H1 (cell line): ENCODE measurements at regions not wholly inside any gene's neighbourhood (a gene's known extent, or its start where the extent isn't known, plus 50 kb on each side); places are given as distances from the start of the nearest gene placed in this dataset.

Source experiments
- CTCF ChIA-PET: fragments of 300-600 bp; sonication (Branson Sonifier 250); formaldehyde crosslinking; loops from one replicate; lab custom pipeline; 2021; ENCODE audit not compliant: partially characterized antibody; lab: Charles Lee
- POLR2A ChIA-PET: fragments of 300-600 bp; sonication (Branson Sonifier 250); formaldehyde crosslinking; loops from one replicate; lab custom pipeline; 2021; ENCODE audit warnings: inconsistent platforms; ENCODE audit not compliant: partially characterized antibody; lab: Charles Lee
- DNase-seq, 2 experiments: peaks; one replicate each; pipeline versions ENCODE4 v3.0.0 to v3.0.0-alpha.2; 2010 to 2022; ENCODE audit warnings: low spot score in 2 of 2, low read depth in 1 of 2, mixed read lengths in 1 of 2
- FAIRE-seq: peaks from 2 replicates; lab custom pipeline; 2011; peaks lifted over from hg19 to GRCh38; lab: Jason Lieb, UNC
- H2AFZ ChIP-seq: 2 replicates; pipeline ENCODE4 v1.8.1; 2012; ENCODE audit warnings: low read length, inconsistent platforms
- H2AK5ac ChIP-seq: 2 replicates; pipeline ENCODE4 v1.6.1; 2013; ENCODE audit warnings: low read depth, low read length
- H2BK120ac ChIP-seq: replicated peaks from 2 replicates; pipeline ENCODE3; 2013; ENCODE audit warnings: low read depth, low read length, inconsistent platforms
- H2BK12ac ChIP-seq: 2 replicates; pipeline ENCODE4 v1.6.1; 2013; ENCODE audit warnings: low read depth, low read length
- H2BK15ac ChIP-seq: 2 replicates; pipeline ENCODE4 v1.6.1; 2013; ENCODE audit warnings: low read length
- H2BK20ac ChIP-seq: 2 replicates; pipeline ENCODE4 v1.6.1; 2013; ENCODE audit warnings: low read length
- H2BK5ac ChIP-seq: 2 replicates; pipeline ENCODE4 v1.6.1; 2013; ENCODE audit warnings: low read depth, low read length
- H3K14ac ChIP-seq: 2 replicates; pipeline ENCODE4 v1.6.1; 2013; ENCODE audit warnings: inconsistent platforms; ENCODE audit not compliant: insufficient read length
- H3K18ac ChIP-seq: 2 replicates; pipeline ENCODE4 v1.6.1; 2013; ENCODE audit warnings: low read length; ENCODE audit errors: extremely low read depth
- H3K23ac ChIP-seq: 2 replicates; pipeline ENCODE4 v1.6.1; 2013; ENCODE audit warnings: inconsistent platforms; ENCODE audit not compliant: insufficient read length
- H3K23me2 ChIP-seq: 2 replicates; pipeline ENCODE4 v1.6.1; 2013; ENCODE audit warnings: low read depth, low read length
- H3K27ac ChIP-seq: 2 replicates; pipeline ENCODE4 v1.6.1; 2011; ENCODE audit warnings: low read depth, low read length, inconsistent platforms
- H3K27me3 ChIP-seq, 4 experiments: replicated peaks in 1 of 4; 1 replicate in 1 of 4; 2 replicates in 3 of 4; pipeline versions ENCODE4 v1.6.1 to v1.8.1; 2011 to 2013; ENCODE audit warnings: low read length in 3 of 4, mild to moderate bottlenecking in 3 of 4, inconsistent platforms in 2 of 4, mixed read lengths in 2 of 4, moderate library complexity in 1 of 4; ENCODE audit not compliant: control insufficient read depth in 3 of 4, insufficient read depth in 3 of 4; ENCODE audit errors: extremely low read depth in 1 of 4
- H3K36me3 ChIP-seq, 4 experiments: 2 replicates each; pipeline versions ENCODE4 v1.6.1 to v1.8.1; 2011 to 2013; ENCODE audit warnings: mild to moderate bottlenecking in 4 of 4, low read length in 3 of 4, moderate library complexity in 2 of 4, control low read depth in 1 of 4, inconsistent platforms in 1 of 4; ENCODE audit not compliant: insufficient read depth in 4 of 4, control insufficient read depth in 2 of 4
- H3K4ac ChIP-seq: replicated peaks from 2 replicates; pipeline ENCODE3; 2013; ENCODE audit warnings: low read length, low read depth, mixed read lengths, inconsistent platforms; ENCODE audit not compliant: insufficient read length
- H3K4me1 ChIP-seq, 4 experiments: replicated peaks in 1 of 4; 1 replicate in 1 of 4; 2 replicates in 3 of 4; pipeline versions ENCODE4 v1.6.1 to v1.8.1; 2011 to 2013; ENCODE audit warnings: low read length in 3 of 4, inconsistent platforms in 2 of 4, mixed read lengths in 1 of 4; ENCODE audit not compliant: insufficient read depth in 4 of 4, control insufficient read depth in 3 of 4
- H3K4me2 ChIP-seq, 2 experiments: 2 replicates each; pipeline versions ENCODE4 v1.6.1 to v1.8.1; 2011 to 2013; ENCODE audit warnings: low read depth in 2 of 2, low read length in 2 of 2, control low read depth in 1 of 2, inconsistent platforms in 1 of 2, mild to moderate bottlenecking in 1 of 2; ENCODE audit not compliant: insufficient read depth in 1 of 2
- H3K4me3 ChIP-seq, 4 experiments: fragments of 200-600, 300-600 bp in 1 of 4; sonication (generic), shearing (Covaris generic), sonication (Bioruptor Twin) in 1 of 4; 2 replicates each; pipeline versions ENCODE4 v1.5.1 to v1.8.1; 2011 to 2016; ENCODE audit warnings: low read length in 4 of 4, low read depth in 3 of 4, control low read depth in 2 of 4, inconsistent platforms in 2 of 4, mild to moderate bottlenecking in 2 of 4, mixed read lengths in 1 of 4, moderate library complexity in 1 of 4; ENCODE audit not compliant: insufficient read depth in 2 of 4; ENCODE audit errors: extremely low read depth in 1 of 4
- H3K56ac ChIP-seq: replicated peaks from 2 replicates; pipeline ENCODE3; 2013; ENCODE audit warnings: low read depth, mild to moderate bottlenecking, mixed read lengths, low read length, inconsistent platforms; ENCODE audit not compliant: insufficient read length
- H3K79me1 ChIP-seq: 2 replicates; pipeline ENCODE4 v1.6.1; 2013; ENCODE audit warnings: low read depth, low read length, control low read depth
- H3K79me2 ChIP-seq, 2 experiments: 2 replicates each; pipeline versions ENCODE4 v1.6.1 to v1.8.1; 2012 to 2013; ENCODE audit warnings: low read length in 2 of 2, mild to moderate bottlenecking in 2 of 2, inconsistent platforms in 1 of 2; ENCODE audit not compliant: insufficient read depth in 2 of 2, control insufficient read depth in 1 of 2
- H3K9ac ChIP-seq, 4 experiments: replicated peaks in 1 of 4; 1 replicate in 1 of 4; 2 replicates in 3 of 4; pipeline versions ENCODE4 v1.6.1 to v1.8.1; 2011 to 2013; ENCODE audit warnings: low read depth in 3 of 4, low read length in 3 of 4, control low read depth in 2 of 4, mild to moderate bottlenecking in 2 of 4, moderate library complexity in 2 of 4, inconsistent platforms in 1 of 4; ENCODE audit errors: extremely low read depth in 1 of 4
- H3K9me3 ChIP-seq, 2 experiments: 2 replicates each; pipeline versions ENCODE4 v1.6.1 to v1.8.1; 2012 to 2013; ENCODE audit warnings: mild to moderate bottlenecking in 2 of 2, moderate library complexity in 2 of 2, control low read depth in 1 of 2, inconsistent platforms in 1 of 2, low read depth in 1 of 2, low read length in 1 of 2, mixed read lengths in 1 of 2; ENCODE audit not compliant: insufficient read depth in 2 of 2
- H4K20me1 ChIP-seq, 2 experiments: replicated peaks in 1 of 2; 2 replicates each; pipeline versions ENCODE3 to v1.8.1; 2011 to 2013; ENCODE audit warnings: inconsistent platforms in 2 of 2, low read length in 2 of 2, mild to moderate bottlenecking in 1 of 2; ENCODE audit not compliant: insufficient read depth in 2 of 2, control insufficient read depth in 1 of 2
- H4K5ac ChIP-seq: 2 replicates; pipeline ENCODE4 v1.6.1; 2013; ENCODE audit warnings: low read length, low read depth, mixed read lengths, inconsistent platforms; ENCODE audit not compliant: insufficient read length
- H4K8ac ChIP-seq: 2 replicates; pipeline ENCODE4 v1.8.0; 2013; ENCODE audit warnings: mild to moderate bottlenecking, moderate library complexity, low read length, inconsistent platforms; ENCODE audit not compliant: insufficient read depth; ENCODE audit errors: extremely low read depth
- H4K91ac ChIP-seq: replicated peaks from 2 replicates; pipeline ENCODE3; 2013; ENCODE audit warnings: low read length, mixed read lengths, inconsistent platforms; ENCODE audit not compliant: insufficient read length
- EGR1 ChIP-seq: IDR thresholded peaks from 2 replicates; pipeline ENCODE4 v1.6.1; 2011; ENCODE audit warnings: low read depth, low read length, borderline replicate concordance
- FOSL1 ChIP-seq: IDR thresholded peaks from 2 replicates; pipeline ENCODE4 v1.6.1; 2011; ENCODE audit warnings: mild to moderate bottlenecking, low read depth, low read length, moderate library complexity; ENCODE audit not compliant: insufficient read depth
- GABPA ChIP-seq: IDR thresholded peaks from 2 replicates; pipeline ENCODE4 v1.6.1; 2011; ENCODE audit warnings: mild to moderate bottlenecking, low read length, moderate library complexity, borderline replicate concordance; ENCODE audit not compliant: insufficient read depth
- JUN ChIP-seq: IDR thresholded peaks from 2 replicates; pipeline ENCODE4 v1.6.1; 2011; ENCODE audit warnings: low read depth, mild to moderate bottlenecking, improper control_type of control experiment, low read length
- MAFK ChIP-seq: IDR thresholded peaks from 2 replicates; pipeline ENCODE4 v1.6.1; 2012; ENCODE audit warnings: low read depth, mild to moderate bottlenecking, improper control_type of control experiment, low read length
- POLR2AphosphoS5 ChIP-seq: IDR thresholded peaks from 2 replicates; pipeline ENCODE4 v1.6.1; 2011; ENCODE audit warnings: low read depth, low read length
- RAD21 ChIP-seq, 2 experiments: IDR thresholded peaks in 1 of 2; conservative IDR thresholded peaks in 1 of 2; 2 replicates each; pipeline ENCODE4 v1.6.1; 2011; ENCODE audit warnings: low read depth in 2 of 2, low read length in 2 of 2, improper control_type of control experiment in 1 of 2, inconsistent platforms in 1 of 2, mild to moderate bottlenecking in 1 of 2, moderate library complexity in 1 of 2
- RXRA ChIP-seq: IDR thresholded peaks from 2 replicates; pipeline ENCODE4 v1.6.1; 2011; ENCODE audit warnings: low read depth, mild to moderate bottlenecking, low read length, moderate library complexity; ENCODE audit not compliant: insufficient read depth
- TAF1 ChIP-seq: IDR thresholded peaks from 2 replicates; pipeline ENCODE4 v1.6.1; 2011; ENCODE audit warnings: mild to moderate bottlenecking, low read depth, low read length
- ZNF274 ChIP-seq: IDR thresholded peaks from 2 replicates; pipeline ENCODE4 v1.7.0; 2012; ENCODE audit warnings: low read length, borderline replicate concordance; ENCODE audit errors: extremely low read depth
- WGBS, 2 experiments: shearing (Covaris generic) in 1 of 2; methylation state at CpG; one replicate each; pipeline versions ENCODE4 v1.1.6 to v1.1.7; 2013 to 2015; ENCODE audit warnings: low lambda C conversion rate in 2 of 2, mixed read lengths in 2 of 2, inconsistent platforms in 1 of 2, low coverage in 1 of 2, missing lambda C conversion rate in 1 of 2; ENCODE audit not compliant: insufficient replicate concordance in 2 of 2, insufficient coverage in 1 of 2, insufficient read length in 1 of 2; ENCODE audit errors: extremely low coverage in 1 of 2, missing lambda C conversion rate in 1 of 2; 5-methylcytosine and 5-hydroxymethylcytosine counted together
- TF ChIP-seq, protein P1 (sequence below), 3 experiments: IDR thresholded peaks; 1 replicate in 2 of 3; 2 replicates in 1 of 3; pipeline versions ENCODE4 v1.5.1 to v1.6.1; 2011; ENCODE audit warnings: low read length in 3 of 3, mild to moderate bottlenecking in 3 of 3, inconsistent platforms in 2 of 3, low read depth in 1 of 3, moderate library complexity in 1 of 3; ENCODE audit not compliant: insufficient read depth in 1 of 3; ENCODE audit errors: control extremely low read depth in 1 of 3
- TF ChIP-seq, protein P2 (sequence below): IDR thresholded peaks from 2 replicates; pipeline ENCODE4 v1.6.1; 2012; ENCODE audit warnings: inconsistent platforms

DNA sequence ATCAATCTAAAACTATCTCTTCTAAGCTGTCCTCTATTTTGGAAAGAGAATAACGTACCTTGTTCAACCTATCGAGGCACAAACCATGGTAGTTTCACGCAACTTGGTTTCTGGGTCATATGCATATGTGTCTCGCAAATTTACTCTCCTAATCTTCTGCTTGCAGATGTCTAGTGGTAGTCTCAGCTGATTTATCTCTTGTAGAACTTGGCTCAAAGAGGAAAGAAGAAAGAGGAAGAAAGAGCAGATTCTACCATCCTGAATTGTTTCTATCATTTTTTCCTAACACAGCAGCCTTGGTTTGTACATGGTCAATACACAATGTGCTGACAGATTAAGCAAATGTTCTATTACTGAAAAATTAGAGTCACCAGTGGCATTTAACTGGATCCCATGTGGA, 282.3 kb downstream of the SPRY2 start:
- no peaks in the 10 kb centered on the region for H3K36me3 ChIP-seq
- FAIRE-seq = no peak
- no peak overlapping the region for H3K18ac ChIP-seq
- no peak overlapping the region for H2BK5ac ChIP-seq
- H3K9me3 ChIP-seq = no peaks in the 10 kb centered on the region
- H3K23ac ChIP-seq = no peak overlapping the region
- no peak overlapping the region for H3K4me3 ChIP-seq
- no peaks in the 10 kb centered on the region for H3K4me1 ChIP-seq
- H2BK12ac ChIP-seq = no peak overlapping the region
- H3K27ac ChIP-seq = no peak overlapping the region
- H3K79me2 ChIP-seq = no peaks in the 10 kb centered on the region
- no peak overlapping the region for H3K4me2 ChIP-seq
- H2AFZ ChIP-seq = 0 out of 2 replicates have a peak overlapping the region, but pooled peaks have one; percentile 20
- no peak overlapping the region for H3K4ac ChIP-seq
- DNase-seq = no peak
- no peaks in the 10 kb centered on the region for H3K23me2 ChIP-seq
- POLR2A ChIA-PET = no interaction called here
- H3K14ac ChIP-seq = no peak overlapping the region
- no peaks in the 10 kb centered on the region for H4K20me1 ChIP-seq
- H3K27me3 ChIP-seq = no peaks in the 10 kb centered on the region
- H3K56ac ChIP-seq = no peak overlapping the region
- no peak overlapping the region for H4K8ac ChIP-seq
- H2AK5ac ChIP-seq = no peak overlapping the region
- no peak overlapping the region for H2BK20ac ChIP-seq
- no peak overlapping the region for H4K91ac ChIP-seq
- no peak overlapping the region for H2BK120ac ChIP-seq
- H4K5ac ChIP-seq = no peak overlapping the region
- H2BK15ac ChIP-seq = no peak overlapping the region
- no peaks in the 10 kb centered on the region for H3K79me1 ChIP-seq
- 91% methylated on average over 4 of the region's 4 CpGs; no CpG with 5 or more reads in 1 of the 2 experiments for WGBS, 2 experiments
- CTCF ChIA-PET = no interaction called here
- no peak overlapping the region for H3K9ac ChIP-seq
- TF ChIP-seq EGR1 = no peak
- no peak for TF ChIP-seq MAFK
- TF ChIP-seq, protein P1, sequence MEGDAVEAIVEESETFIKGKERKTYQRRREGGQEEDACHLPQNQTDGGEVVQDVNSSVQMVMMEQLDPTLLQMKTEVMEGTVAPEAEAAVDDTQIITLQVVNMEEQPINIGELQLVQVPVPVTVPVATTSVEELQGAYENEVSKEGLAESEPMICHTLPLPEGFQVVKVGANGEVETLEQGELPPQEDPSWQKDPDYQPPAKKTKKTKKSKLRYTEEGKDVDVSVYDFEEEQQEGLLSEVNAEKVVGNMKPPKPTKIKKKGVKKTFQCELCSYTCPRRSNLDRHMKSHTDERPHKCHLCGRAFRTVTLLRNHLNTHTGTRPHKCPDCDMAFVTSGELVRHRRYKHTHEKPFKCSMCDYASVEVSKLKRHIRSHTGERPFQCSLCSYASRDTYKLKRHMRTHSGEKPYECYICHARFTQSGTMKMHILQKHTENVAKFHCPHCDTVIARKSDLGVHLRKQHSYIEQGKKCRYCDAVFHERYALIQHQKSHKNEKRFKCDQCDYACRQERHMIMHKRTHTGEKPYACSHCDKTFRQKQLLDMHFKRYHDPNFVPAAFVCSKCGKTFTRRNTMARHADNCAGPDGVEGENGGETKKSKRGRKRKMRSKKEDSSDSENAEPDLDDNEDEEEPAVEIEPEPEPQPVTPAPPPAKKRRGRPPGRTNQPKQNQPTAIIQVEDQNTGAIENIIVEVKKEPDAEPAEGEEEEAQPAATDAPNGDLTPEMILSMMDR (IDR thresholded peaks at IDR 0.05; ENCODE audit: control extremely low read depth in 1 of 3, insufficient read depth in 1 of 3, low read depth in 1 of 3, low read length in 3 of 3) = no peak
- no peak for TF ChIP-seq FOSL1
- TF ChIP-seq POLR2AphosphoS5 = no peak
- TF ChIP-seq GABPA = no peak
- TF ChIP-seq JUN = no peak
- TF ChIP-seq TAF1 = no peak
- TF ChIP-seq ZNF274 = no peak
- no peak for TF ChIP-seq RXRA
- TF ChIP-seq, protein P2, sequence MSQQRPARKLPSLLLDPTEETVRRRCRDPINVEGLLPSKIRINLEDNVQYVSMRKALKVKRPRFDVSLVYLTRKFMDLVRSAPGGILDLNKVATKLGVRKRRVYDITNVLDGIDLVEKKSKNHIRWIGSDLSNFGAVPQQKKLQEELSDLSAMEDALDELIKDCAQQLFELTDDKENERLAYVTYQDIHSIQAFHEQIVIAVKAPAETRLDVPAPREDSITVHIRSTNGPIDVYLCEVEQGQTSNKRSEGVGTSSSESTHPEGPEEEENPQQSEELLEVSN = no peak
- no peak for TF ChIP-seq RAD21 (IDR thresholded peaks at IDR 0.05 in 1 of 2, conservative IDR thresholded peaks at IDR 0.05 in 1 of 2; ENCODE audit: low read depth in 2 of 2, low read length in 2 of 2)
